ENCODE measurements at regions not wholly inside any gene's neighbourhood (a gene's known extent, or its start where the extent isn't known, plus 50 kb on each side); places are given as distances from the start of the nearest gene placed in this dataset.

GRCh38 chr7:46960970-46961369, 620.9 kb downstream of the TNS3 start:
- no peak for DNase-seq (ENCODE audit: low spot score in 2 of 2)
- Histone ChIP-seq H3K4me1 (no peaks in the 10 kb centered on the region), H3K27me3 (no peaks in the 10 kb centered on the region), H3K27ac (no peak overlapping the region), H3K9me3 (peaks cover 0 to 42% (median 12%) of the 10 kb centered on the region in 4 donors), H3K36me3 (no peaks in the 10 kb centered on the region), H3K4me3 (no peak overlapping the region)
- 58 to 65% methylated on average over 3 of the region's 3 CpGs for WGBS, 2 donors
- TF ChIP-seq, protein P1, sequence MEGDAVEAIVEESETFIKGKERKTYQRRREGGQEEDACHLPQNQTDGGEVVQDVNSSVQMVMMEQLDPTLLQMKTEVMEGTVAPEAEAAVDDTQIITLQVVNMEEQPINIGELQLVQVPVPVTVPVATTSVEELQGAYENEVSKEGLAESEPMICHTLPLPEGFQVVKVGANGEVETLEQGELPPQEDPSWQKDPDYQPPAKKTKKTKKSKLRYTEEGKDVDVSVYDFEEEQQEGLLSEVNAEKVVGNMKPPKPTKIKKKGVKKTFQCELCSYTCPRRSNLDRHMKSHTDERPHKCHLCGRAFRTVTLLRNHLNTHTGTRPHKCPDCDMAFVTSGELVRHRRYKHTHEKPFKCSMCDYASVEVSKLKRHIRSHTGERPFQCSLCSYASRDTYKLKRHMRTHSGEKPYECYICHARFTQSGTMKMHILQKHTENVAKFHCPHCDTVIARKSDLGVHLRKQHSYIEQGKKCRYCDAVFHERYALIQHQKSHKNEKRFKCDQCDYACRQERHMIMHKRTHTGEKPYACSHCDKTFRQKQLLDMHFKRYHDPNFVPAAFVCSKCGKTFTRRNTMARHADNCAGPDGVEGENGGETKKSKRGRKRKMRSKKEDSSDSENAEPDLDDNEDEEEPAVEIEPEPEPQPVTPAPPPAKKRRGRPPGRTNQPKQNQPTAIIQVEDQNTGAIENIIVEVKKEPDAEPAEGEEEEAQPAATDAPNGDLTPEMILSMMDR (IDR thresholded peaks at IDR 0.05): no peak
- no peak for TF ChIP-seq POLR2A (IDR thresholded peaks at IDR 0.05)
- no peak for TF ChIP-seq EP300 (IDR thresholded peaks at IDR 0.05)

DNA sequence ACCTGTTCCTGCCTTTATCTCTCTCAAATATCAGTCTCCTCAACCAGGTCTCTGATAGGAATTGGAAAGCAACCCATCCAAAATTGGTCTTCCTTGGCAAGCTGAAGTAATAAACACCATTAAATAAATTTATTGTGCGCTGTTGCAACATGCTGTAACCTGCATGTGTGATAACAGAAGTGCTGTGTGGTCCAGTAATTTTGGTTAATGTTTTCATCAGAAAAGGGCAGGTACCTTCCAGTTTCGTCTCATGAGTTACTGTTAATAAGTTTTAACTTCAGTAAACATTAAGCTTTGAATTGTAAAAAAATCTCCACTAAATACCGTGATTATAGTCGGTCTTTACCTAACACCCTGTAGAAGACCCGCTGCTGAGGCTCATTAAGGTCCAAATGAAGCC, 624.7 kb downstream of the TNS3 start:
- no peaks in the 10 kb centered on the region for H3K27me3 ChIP-seq
- H3K4me1 ChIP-seq: no peaks in the 10 kb centered on the region
- H3K27ac ChIP-seq: no peak overlapping the region
- DNase-seq (ENCODE audit: low spot score in 2 of 2): no peak
- no peak overlapping the region for H3K4me3 ChIP-seq
- no peaks in the 10 kb centered on the region for H3K36me3 ChIP-seq
- TF ChIP-seq POLR2A (IDR thresholded peaks at IDR 0.05) (no peak), EP300 (IDR thresholded peaks at IDR 0.05) (no peak)
- TF ChIP-seq, protein P1 (IDR thresholded peaks at IDR 0.05): no peak
- whole genome bisulfite sequencing, 2 donors: 90 to 91% methylated on average over 5 of the region's 5 CpGs
- H3K9me3 ChIP-seq: peaks cover 0 to 8% (median 0%) of the 10 kb centered on the region in 4 donors

DNA sequence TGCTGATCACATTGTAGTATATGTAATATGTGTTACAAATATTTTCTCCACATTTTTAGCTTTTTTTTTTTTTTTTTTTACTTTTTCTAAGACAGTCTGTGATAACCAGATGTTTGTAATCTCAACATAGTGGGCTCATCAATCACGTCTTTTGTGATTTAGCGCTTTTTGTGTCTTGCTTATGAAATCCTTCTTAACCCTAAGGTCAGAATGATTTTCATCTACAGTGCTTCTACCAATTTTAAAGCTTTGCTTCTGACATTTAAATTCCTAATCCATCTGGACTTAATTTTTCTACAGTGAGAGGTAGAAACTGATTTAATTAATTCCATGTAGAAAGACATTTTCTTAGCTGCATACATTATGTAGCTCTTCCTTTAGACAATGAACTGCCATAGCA, 626.4 kb downstream of the TNS3 start:
- H3K36me3 ChIP-seq: no peaks in the 10 kb centered on the region
- H3K9me3 ChIP-seq: no peaks in the 10 kb centered on the region
- H3K27ac ChIP-seq: no peak overlapping the region
- H3K27me3 ChIP-seq: no peaks in the 10 kb centered on the region
- TF ChIP-seq, protein P1 (IDR thresholded peaks at IDR 0.05): no peak
- no peak for TF ChIP-seq POLR2A (IDR thresholded peaks at IDR 0.05)
- TF ChIP-seq EP300 (IDR thresholded peaks at IDR 0.05): no peak
- 75 to 85% methylated on average over 2 of the region's 2 CpGs for WGBS, 2 donors
- DNase-seq (ENCODE audit: low spot score in 2 of 2): no peak
- H3K4me3 ChIP-seq: no peak overlapping the region
- H3K4me1 ChIP-seq: no peaks in the 10 kb centered on the region

GRCh38 chr7:46954181-46954580, 627.7 kb downstream of the TNS3 start:
- H3K27me3 ChIP-seq: no peaks in the 10 kb centered on the region
- 46 to 56% methylated on average over 5 of the region's 5 CpGs for WGBS, 2 donors
- TF ChIP-seq, protein P1 (IDR thresholded peaks at IDR 0.05): no peak
- TF ChIP-seq POLR2A (IDR thresholded peaks at IDR 0.05): no peak
- no peak for TF ChIP-seq EP300 (IDR thresholded peaks at IDR 0.05)
- H3K36me3 ChIP-seq: no peaks in the 10 kb centered on the region
- no peak overlapping the region for H3K4me3 ChIP-seq
- DNase-seq (ENCODE audit: low spot score in 2 of 2): no peak
- H3K27ac ChIP-seq: no peak overlapping the region
- H3K9me3 ChIP-seq: no peaks in the 10 kb centered on the region
- no peaks in the 10 kb centered on the region for H3K4me1 ChIP-seq

GRCh38 chr7:46953008-46953407, 628.9 kb downstream of the TNS3 start:
- Histone ChIP-seq H3K27ac (no peak overlapping the region), H3K4me1 (no peaks in the 10 kb centered on the region), H3K4me3 (no peak overlapping the region), H3K36me3 (no peaks in the 10 kb centered on the region), H3K27me3 (no peaks in the 10 kb centered on the region), H3K9me3 (no peaks in the 10 kb centered on the region)
- 75 to 97% methylated on average over 1 of the region's 1 CpG for WGBS, 2 donors
- DNase-seq (ENCODE audit: low spot score in 2 of 2): no peak
- no peak for TF ChIP-seq POLR2A (IDR thresholded peaks at IDR 0.05)
- TF ChIP-seq, protein P1 (IDR thresholded peaks at IDR 0.05): no peak
- no peak for TF ChIP-seq EP300 (IDR thresholded peaks at IDR 0.05)
